SK-N-MC (cell line): ENCODE measurements at regions not wholly inside any gene's neighbourhood (a gene's known extent, or its start where the extent isn't known, plus 50 kb on each side); places are given as distances from the start of the nearest gene placed in this dataset.

ENCODE experiments used
- EZH2 ChIP-seq: fragments of 200-600 bp; sonication (generic); IDR thresholded peaks from one replicate; pipeline ENCODE4 v1.6.1; 2017; ENCODE audit warnings: antibody characterized with exemption
- FOXP2 ChIP-seq: optimal IDR thresholded peaks from 2 replicates; pipeline ENCODE3; 2011; ENCODE audit warnings: mild to moderate bottlenecking, moderate library complexity; ENCODE audit not compliant: insufficient read depth; ENCODE audit errors: extremely low read length, control extremely low read depth
- POLR2AphosphoS5 ChIP-seq: IDR thresholded peaks from 2 replicates; pipeline ENCODE4 v1.6.1; 2012; ENCODE audit warnings: mild to moderate bottlenecking, low read depth, low read length, borderline replicate concordance

DNA sequence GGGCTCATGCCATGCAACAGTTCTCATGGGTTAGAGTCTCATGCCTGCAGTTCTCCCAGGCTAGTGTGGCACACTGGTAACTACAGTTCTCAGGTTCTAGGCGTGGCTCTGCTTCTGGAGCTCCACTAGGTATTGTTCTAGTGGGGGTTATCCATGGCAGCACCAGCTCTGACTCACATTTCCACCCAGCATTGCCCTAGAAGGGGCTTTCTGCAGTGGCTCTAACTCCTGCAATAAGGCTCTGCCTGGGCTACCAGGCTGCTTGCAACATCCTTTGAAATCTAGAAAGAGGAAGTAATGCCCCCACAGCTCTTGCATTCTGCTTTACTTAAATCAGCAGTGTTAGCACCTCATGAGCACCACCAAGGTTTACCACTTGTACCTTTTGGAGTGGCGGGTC, 220.3 kb upstream of the ARID2 start:
- TF ChIP-seq EZH2 (no peak), POLR2AphosphoS5 (no peak), FOXP2 (no peak)
